ENCODE measurements at regions not wholly inside any gene's neighbourhood (a gene's known extent, or its start where the extent isn't known, plus 50 kb on each side); places are given as distances from the start of the nearest gene placed in this dataset.

DNA sequence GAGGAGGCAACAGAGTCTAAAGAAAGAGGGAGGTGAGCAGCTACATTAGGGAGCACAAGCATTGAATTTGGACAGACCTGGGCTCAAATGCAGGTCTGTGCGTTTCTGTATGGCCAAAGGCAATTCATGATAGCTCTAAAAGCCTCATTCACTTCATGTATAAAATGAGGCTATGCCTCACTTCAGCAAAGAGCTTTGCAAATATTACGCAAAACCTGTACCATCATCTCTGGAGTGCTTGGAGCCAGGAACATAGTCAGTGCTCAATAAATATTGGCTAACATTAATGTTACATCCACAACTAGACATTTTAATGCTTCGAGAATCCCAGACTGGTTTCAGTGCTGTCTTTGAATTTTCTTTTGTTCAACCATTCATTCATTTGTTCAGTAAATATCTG lies 254.7 kb upstream of the CDH11 start:
- 86% methylated on average over 3 of the region's 3 CpGs for WGBS (ENCODE audit: low lambda C conversion rate, missing lambda C conversion rate)
- Histone ChIP-seq H3K9me2 (replicated peaks; ENCODE audit: insufficient read depth) (no peaks in the 10 kb centered on the region), H3K4me3 (no peak overlapping the region), H3K79me2 (no peaks in the 10 kb centered on the region), H3K27ac (no peak overlapping the region), H3K4me2 (no peak overlapping the region), H2AFZ (no peak overlapping the region), H3K27me3 (no peaks in the 10 kb centered on the region), H3K4me1 (ENCODE audit: insufficient read depth) (no peaks in the 10 kb centered on the region), H4K20me1 (ENCODE audit: insufficient read depth, poor library complexity, severe bottlenecking) (no peaks in the 10 kb centered on the region), H3K9me3 (ENCODE audit: low read depth) (no peaks in the 10 kb centered on the region), H3K36me3 (replicated peaks; ENCODE audit: insufficient read depth, low read depth) (no peaks in the 10 kb centered on the region)
- DNase-seq (ENCODE audit: low spot score) = no peak
- TF ChIP-seq, protein P1, sequence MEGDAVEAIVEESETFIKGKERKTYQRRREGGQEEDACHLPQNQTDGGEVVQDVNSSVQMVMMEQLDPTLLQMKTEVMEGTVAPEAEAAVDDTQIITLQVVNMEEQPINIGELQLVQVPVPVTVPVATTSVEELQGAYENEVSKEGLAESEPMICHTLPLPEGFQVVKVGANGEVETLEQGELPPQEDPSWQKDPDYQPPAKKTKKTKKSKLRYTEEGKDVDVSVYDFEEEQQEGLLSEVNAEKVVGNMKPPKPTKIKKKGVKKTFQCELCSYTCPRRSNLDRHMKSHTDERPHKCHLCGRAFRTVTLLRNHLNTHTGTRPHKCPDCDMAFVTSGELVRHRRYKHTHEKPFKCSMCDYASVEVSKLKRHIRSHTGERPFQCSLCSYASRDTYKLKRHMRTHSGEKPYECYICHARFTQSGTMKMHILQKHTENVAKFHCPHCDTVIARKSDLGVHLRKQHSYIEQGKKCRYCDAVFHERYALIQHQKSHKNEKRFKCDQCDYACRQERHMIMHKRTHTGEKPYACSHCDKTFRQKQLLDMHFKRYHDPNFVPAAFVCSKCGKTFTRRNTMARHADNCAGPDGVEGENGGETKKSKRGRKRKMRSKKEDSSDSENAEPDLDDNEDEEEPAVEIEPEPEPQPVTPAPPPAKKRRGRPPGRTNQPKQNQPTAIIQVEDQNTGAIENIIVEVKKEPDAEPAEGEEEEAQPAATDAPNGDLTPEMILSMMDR (IDR thresholded peaks at IDR 0.05; ENCODE audit: poor library complexity) = no peak
- TF ChIP-seq EZH2 (IDR thresholded peaks at IDR 0.05; ENCODE audit: borderline replicate concordance) (no peak), EZH2phosphoT487 (IDR thresholded peaks at IDR 0.05; ENCODE audit: low read depth, severe bottlenecking, unreplicated experiment) (no peak)

DNA sequence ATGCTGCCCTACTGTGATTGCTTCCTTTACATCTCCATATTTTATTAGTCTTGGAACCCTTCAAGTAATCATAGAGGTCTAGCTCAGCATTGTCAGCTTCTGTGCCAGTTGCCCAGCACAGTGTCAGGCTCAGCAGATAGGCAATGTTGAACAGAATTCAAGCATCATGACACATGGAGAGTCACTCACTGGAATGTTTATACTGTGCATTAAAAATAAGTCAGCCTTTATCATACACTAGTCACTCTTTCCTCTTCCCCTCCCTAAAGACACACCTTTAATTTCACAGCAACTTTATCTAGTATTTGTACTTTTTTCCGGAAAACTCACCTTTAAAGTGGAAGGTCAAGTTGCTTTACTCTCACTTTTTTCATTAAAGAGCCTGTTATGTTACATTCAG lies 253.8 kb upstream of the CDH11 start:
- 57% methylated on average over 1 of the region's 1 CpG for whole genome bisulfite sequencing (ENCODE audit: low lambda C conversion rate, missing lambda C conversion rate)

DNA sequence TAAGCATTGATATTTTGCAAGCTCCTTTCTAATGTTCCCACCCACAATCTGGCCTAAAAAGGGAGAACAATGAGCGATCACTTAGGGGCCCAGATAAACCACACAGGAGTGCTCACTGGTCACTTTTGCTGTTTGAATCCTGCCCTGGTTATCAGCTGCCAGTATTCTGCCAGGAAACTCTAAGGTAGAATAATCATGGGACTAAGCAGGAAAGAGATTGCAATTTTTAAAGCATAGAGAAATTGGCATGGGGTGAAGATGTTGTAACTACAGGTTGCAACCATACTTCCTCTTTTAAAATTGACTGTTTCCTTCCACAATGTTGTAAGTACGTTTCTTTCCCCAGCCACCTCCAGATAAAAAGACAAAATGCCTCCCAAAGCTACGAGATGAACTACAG lies 251.2 kb upstream of the CDH11 start:
- Histone ChIP-seq H3K79me2 (no peaks in the 10 kb centered on the region), H2AFZ (no peak overlapping the region), H3K9me3 (ENCODE audit: low read depth) (no peaks in the 10 kb centered on the region), H3K36me3 (replicated peaks; ENCODE audit: insufficient read depth, low read depth) (no peaks in the 10 kb centered on the region), H4K20me1 (ENCODE audit: insufficient read depth, poor library complexity, severe bottlenecking) (no peaks in the 10 kb centered on the region), H3K9me2 (replicated peaks; ENCODE audit: insufficient read depth) (no peaks in the 10 kb centered on the region), H3K4me1 (ENCODE audit: insufficient read depth) (no peaks in the 10 kb centered on the region), H3K4me2 (no peak overlapping the region), H3K27ac (no peak overlapping the region), H3K4me3 (no peak overlapping the region), H3K27me3 (no peaks in the 10 kb centered on the region)
- 54% methylated on average over 3 of the region's 3 CpGs for WGBS (ENCODE audit: low lambda C conversion rate, missing lambda C conversion rate)
- TF ChIP-seq, protein P1 (IDR thresholded peaks at IDR 0.05; ENCODE audit: poor library complexity) = no peak
- no peak for TF ChIP-seq EZH2 (IDR thresholded peaks at IDR 0.05; ENCODE audit: borderline replicate concordance)
- no peak for TF ChIP-seq EZH2phosphoT487 (IDR thresholded peaks at IDR 0.05; ENCODE audit: low read depth, severe bottlenecking, unreplicated experiment)
- no peak for DNase-seq (ENCODE audit: low spot score)

More for the DNA sequence above, 253.8 kb upstream of the CDH11 start:
- DNase-seq (ENCODE audit: low spot score) = no peak
- H3K79me2 ChIP-seq = no peaks in the 10 kb centered on the region
- H3K36me3 ChIP-seq (replicated peaks; ENCODE audit: insufficient read depth, low read depth) = no peaks in the 10 kb centered on the region
- H3K27me3 ChIP-seq = no peaks in the 10 kb centered on the region
- H4K20me1 ChIP-seq (ENCODE audit: insufficient read depth, poor library complexity, severe bottlenecking) = no peaks in the 10 kb centered on the region
- H3K27ac ChIP-seq = no peak overlapping the region
- H3K4me1 ChIP-seq (ENCODE audit: insufficient read depth) = no peaks in the 10 kb centered on the region
- no peaks in the 10 kb centered on the region for H3K9me3 ChIP-seq (ENCODE audit: low read depth)
- TF ChIP-seq EZH2phosphoT487 (IDR thresholded peaks at IDR 0.05; ENCODE audit: low read depth, severe bottlenecking, unreplicated experiment) (no peak), EZH2 (IDR thresholded peaks at IDR 0.05; ENCODE audit: borderline replicate concordance) (no peak)
- TF ChIP-seq, protein P1 (IDR thresholded peaks at IDR 0.05; ENCODE audit: poor library complexity) = no peak
- H3K9me2 ChIP-seq (replicated peaks; ENCODE audit: insufficient read depth) = no peaks in the 10 kb centered on the region
- H3K4me2 ChIP-seq = no peak overlapping the region
- no peak overlapping the region for H2AFZ ChIP-seq
- no peak overlapping the region for H3K4me3 ChIP-seq

DNA sequence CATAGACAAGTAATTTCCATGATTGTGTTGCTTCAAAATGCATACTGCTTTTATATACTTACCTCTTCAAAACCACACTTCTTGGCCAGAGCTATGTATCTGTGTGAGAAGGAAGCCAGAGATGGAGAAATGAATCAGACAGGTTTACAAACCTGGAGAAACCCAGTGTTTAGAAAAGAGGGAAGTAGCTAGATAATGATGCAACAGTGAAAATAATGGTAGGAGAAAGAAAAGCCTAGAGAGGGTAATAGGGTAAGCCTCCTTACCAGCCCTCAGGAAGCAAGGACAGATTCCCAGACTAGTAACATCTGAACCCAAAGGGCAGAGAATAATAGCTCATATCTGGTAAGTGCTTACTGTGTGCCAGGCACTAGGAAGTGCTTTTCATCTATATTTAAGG lies 250.3 kb upstream of the CDH11 start:
- no peak for TF ChIP-seq EZH2 (IDR thresholded peaks at IDR 0.05; ENCODE audit: borderline replicate concordance)
- TF ChIP-seq, protein P1 (IDR thresholded peaks at IDR 0.05; ENCODE audit: poor library complexity) = no peak
- Histone ChIP-seq H3K4me2 (no peak overlapping the region), H3K36me3 (replicated peaks; ENCODE audit: insufficient read depth, low read depth) (no peaks in the 10 kb centered on the region), H3K27ac (no peak overlapping the region), H3K4me3 (no peak overlapping the region), H2AFZ (no peak overlapping the region), H3K79me2 (no peaks in the 10 kb centered on the region), H3K9me3 (ENCODE audit: low read depth) (no peaks in the 10 kb centered on the region), H3K27me3 (no peaks in the 10 kb centered on the region), H4K20me1 (ENCODE audit: insufficient read depth, poor library complexity, severe bottlenecking) (no peaks in the 10 kb centered on the region), H3K9me2 (replicated peaks; ENCODE audit: insufficient read depth) (no peaks in the 10 kb centered on the region), H3K4me1 (ENCODE audit: insufficient read depth) (no peaks in the 10 kb centered on the region)
- no peak for DNase-seq (ENCODE audit: low spot score)
